ENCODE measurements at regions not wholly inside any gene's neighbourhood (a gene's known extent, or its start where the extent isn't known, plus 50 kb on each side); places are given as distances from the start of the nearest gene placed in this dataset.

- TF ChIP-seq POLR2A (IDR thresholded peaks at IDR 0.05; ENCODE audit: low read depth, low read length): no peak
- no peak for TF ChIP-seq TAF1 (IDR thresholded peaks at IDR 0.05; ENCODE audit: low read depth, low read length)
- TF ChIP-seq POLR2AphosphoS5 (IDR thresholded peaks at IDR 0.05; ENCODE audit: low read depth, low read length): no peak
- TF ChIP-seq PAX5 (IDR thresholded peaks at IDR 0.05; ENCODE audit: insufficient read depth, low read length, severe bottlenecking): no peak
- TF ChIP-seq POU2F2 (IDR thresholded peaks at IDR 0.05; ENCODE audit: low read depth, low read length): no peak
Measured at GRCh38 chr5:97844797-97845196, 661.8 kb upstream of the RIOK2 start.
